ENCODE measurements at regions not wholly inside any gene's neighbourhood (a gene's known extent, or its start where the extent isn't known, plus 50 kb on each side); places are given as distances from the start of the nearest gene placed in this dataset.

DNA sequence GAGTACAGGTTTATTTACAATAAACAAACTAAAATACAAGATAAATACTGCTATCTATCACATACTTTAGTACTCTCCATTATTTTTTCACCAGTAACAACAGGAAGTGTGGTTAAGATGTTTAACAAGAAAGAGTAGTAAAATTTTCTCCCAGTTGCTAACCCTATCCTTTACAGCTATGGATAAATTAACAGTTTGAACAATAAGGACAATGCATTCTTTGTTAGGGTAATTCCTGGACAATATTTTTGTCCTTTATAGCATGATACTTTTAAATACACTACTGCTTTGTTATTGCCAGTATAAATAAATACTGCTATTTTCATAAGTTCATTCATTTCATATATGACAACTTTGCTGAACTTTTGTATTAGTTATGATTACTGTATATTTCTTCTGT is 630.2 kb upstream of the ATXN8OS start:
- CTCF ChIA-PET: no interaction called here
- Mint-ChIP-seq H3K36me3 (ENCODE audit: low read depth) (no peaks in the 10 kb centered on the region), H3K9me3 (ENCODE audit: insufficient read depth) (no peaks in the 10 kb centered on the region), H3K27ac (no peak overlapping the region), H3K4me1 (ENCODE audit: low read depth) (no peaks in the 10 kb centered on the region), H3K4me3 (no peak overlapping the region), H3K27me3 (ENCODE audit: low read depth) (no peaks in the 10 kb centered on the region)
- no peak for ATAC-seq
- DNase-seq: no peak
- POLR2A ChIA-PET: no interaction called here

DNA sequence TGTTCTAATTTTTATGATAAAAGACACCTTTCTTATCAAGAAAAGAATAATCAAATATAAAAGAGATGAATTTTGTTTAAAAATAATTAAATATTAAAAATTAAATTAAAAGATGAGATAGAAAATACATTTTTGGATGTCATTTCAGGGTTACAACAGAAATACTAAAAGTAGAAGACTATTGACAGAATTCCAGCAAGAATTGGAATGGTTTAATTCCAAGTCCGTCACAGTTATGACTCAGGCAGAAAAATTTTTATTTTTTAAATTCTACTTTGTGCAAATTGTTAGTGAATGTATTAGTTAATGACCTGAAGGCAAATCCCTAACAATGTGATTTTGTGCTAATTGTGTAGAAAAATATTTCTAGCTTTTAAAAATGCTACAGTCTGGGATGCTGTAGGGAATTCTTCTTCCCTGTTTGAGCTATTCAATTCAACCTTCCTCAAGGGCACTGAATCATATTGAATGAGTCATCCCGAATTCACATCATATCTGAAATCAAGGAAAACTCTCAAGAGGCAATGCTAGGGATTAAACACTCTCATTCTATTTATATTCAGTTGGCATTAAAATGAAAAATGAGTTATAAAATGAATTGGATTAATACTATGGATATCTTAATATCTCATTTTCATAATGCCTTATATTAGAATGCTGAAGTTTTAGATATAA is 633.5 kb upstream of the ATXN8OS start:
- Mint-ChIP-seq H3K27me3 (ENCODE audit: low read depth) (no peaks in the 10 kb centered on the region), H3K27ac (no peak overlapping the region), H3K4me1 (ENCODE audit: low read depth) (no peaks in the 10 kb centered on the region), H3K9me3 (ENCODE audit: insufficient read depth) (no peaks in the 10 kb centered on the region), H3K4me3 (no peak overlapping the region), H3K36me3 (ENCODE audit: low read depth) (no peaks in the 10 kb centered on the region)
- CTCF ChIA-PET: no interaction called here
- DNase-seq (no peak), ATAC-seq (no peak)
- POLR2A ChIA-PET: no interaction called here

DNA sequence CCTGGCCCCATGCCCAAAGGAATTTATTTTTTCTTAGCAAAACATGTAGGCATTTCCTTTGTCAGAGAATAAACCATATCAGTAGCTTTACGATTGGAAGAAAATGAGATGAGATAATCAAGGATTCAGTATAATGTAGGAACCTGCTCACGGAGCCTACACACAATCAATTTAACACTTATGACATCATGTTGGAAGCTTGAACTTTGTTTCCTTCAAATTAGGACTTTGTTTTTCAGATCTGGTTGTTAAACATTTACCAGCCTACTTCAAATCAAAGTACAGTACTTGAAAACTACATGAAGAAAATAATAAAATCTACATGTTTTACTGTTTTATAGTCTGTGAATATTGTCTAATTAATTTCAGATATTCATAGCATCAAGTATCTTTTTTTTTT is 639.0 kb upstream of the ATXN8OS start:
- ChIA-PET CTCF (no interaction called here), POLR2A (no interaction called here)

DNA sequence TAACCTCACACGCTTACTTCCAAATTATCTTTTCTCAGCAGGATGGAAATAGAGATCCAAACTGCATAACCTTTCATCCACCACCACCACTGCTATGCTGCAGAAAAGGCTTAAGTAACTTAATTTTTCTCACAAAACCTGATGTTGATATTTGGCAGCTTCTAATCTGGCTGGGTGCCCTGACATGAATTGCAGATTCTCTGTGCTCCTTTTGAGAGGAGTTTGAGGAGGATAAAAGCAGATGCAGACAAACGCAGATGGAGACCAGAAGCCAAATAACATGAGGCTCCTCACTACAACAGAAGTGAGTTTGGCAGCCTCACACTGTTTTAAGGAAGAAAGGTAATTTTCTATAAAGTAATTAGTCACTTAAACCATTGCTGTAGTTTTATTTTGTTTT is 646.2 kb upstream of the ATXN8OS start:
- ChIA-PET CTCF (no interaction called here), POLR2A (no interaction called here)
- H3K4me1 Mint-ChIP-seq (ENCODE audit: low read depth): no peaks in the 10 kb centered on the region
- no peaks in the 10 kb centered on the region for H3K36me3 Mint-ChIP-seq (ENCODE audit: low read depth)
- H3K9me3 Mint-ChIP-seq (ENCODE audit: insufficient read depth): peaks cover 22% of the 10 kb centered on the region
- H3K27ac Mint-ChIP-seq: no peak overlapping the region
- H3K27me3 Mint-ChIP-seq (ENCODE audit: low read depth): no peaks in the 10 kb centered on the region
- no peak overlapping the region for H3K4me3 Mint-ChIP-seq
- DNase-seq (no peak), ATAC-seq (no peak)

More for the DNA sequence above, 639.0 kb upstream of the ATXN8OS start:
- ATAC-seq (no peak), DNase-seq (no peak)
- Mint-ChIP-seq H3K27me3 (ENCODE audit: low read depth) (no peaks in the 10 kb centered on the region), H3K36me3 (ENCODE audit: low read depth) (no peaks in the 10 kb centered on the region), H3K4me3 (no peak overlapping the region), H3K9me3 (ENCODE audit: insufficient read depth) (peaks cover 18% of the 10 kb centered on the region), H3K4me1 (ENCODE audit: low read depth) (no peaks in the 10 kb centered on the region), H3K27ac (no peak overlapping the region)

DNA sequence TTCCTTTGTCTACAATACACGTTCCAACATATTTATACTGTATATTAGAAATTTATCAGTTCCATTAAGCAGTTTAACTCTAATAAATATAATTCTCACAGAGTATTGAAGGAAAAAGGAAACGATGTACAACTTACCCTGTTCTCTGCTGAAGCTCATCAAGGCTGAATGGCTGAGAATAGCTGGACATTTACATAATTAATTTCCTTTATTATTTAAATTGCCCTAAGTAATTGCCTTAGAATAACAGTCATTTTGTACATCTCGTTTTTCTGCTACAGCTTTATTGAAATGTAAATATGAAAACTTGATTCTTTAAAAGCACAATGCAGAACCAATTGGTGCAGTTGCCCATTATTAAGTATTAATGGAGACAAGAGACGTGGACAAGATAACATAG is 648.3 kb upstream of the ATXN8OS start:
- H3K9me3 Mint-ChIP-seq (ENCODE audit: insufficient read depth): peaks cover 11% of the 10 kb centered on the region
- H3K27ac Mint-ChIP-seq: no peak overlapping the region
- H3K27me3 Mint-ChIP-seq (ENCODE audit: low read depth): no peaks in the 10 kb centered on the region
- ChIA-PET CTCF (no interaction called here), POLR2A (no interaction called here)
- H3K4me3 Mint-ChIP-seq: no peak overlapping the region
- H3K36me3 Mint-ChIP-seq (ENCODE audit: low read depth): no peaks in the 10 kb centered on the region
- DNase-seq: no peak
- no peaks in the 10 kb centered on the region for H3K4me1 Mint-ChIP-seq (ENCODE audit: low read depth)
- no peak for ATAC-seq

DNA sequence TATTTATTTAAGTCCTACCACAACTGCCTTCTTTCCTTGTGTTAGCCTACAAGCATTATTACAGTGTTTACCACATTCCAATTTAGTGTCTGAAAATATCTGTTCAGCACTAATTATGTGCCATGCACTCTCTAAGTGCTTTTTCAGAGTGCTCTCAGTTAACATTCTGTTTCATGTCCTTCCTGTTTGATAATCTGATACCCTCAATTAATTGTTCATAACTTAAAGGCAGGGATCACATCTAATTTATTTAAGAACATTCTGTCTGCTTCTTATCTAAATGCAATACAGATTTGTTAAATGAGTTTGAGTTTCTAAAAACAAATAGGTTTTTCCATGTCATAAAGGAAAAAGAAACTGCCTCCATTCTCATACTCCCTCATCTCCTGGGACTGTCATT is 649.6 kb upstream of the ATXN8OS start:
- H3K9me3 Mint-ChIP-seq (ENCODE audit: insufficient read depth): peaks cover 11% of the 10 kb centered on the region
- ChIA-PET CTCF (no interaction called here), POLR2A (no interaction called here)
- H3K36me3 Mint-ChIP-seq (ENCODE audit: low read depth): no peaks in the 10 kb centered on the region
- H3K27me3 Mint-ChIP-seq (ENCODE audit: low read depth): no peaks in the 10 kb centered on the region
- no peak overlapping the region for H3K27ac Mint-ChIP-seq
- no peak overlapping the region for H3K4me3 Mint-ChIP-seq
- no peaks in the 10 kb centered on the region for H3K4me1 Mint-ChIP-seq (ENCODE audit: low read depth)
- DNase-seq (no peak), ATAC-seq (no peak)

DNA sequence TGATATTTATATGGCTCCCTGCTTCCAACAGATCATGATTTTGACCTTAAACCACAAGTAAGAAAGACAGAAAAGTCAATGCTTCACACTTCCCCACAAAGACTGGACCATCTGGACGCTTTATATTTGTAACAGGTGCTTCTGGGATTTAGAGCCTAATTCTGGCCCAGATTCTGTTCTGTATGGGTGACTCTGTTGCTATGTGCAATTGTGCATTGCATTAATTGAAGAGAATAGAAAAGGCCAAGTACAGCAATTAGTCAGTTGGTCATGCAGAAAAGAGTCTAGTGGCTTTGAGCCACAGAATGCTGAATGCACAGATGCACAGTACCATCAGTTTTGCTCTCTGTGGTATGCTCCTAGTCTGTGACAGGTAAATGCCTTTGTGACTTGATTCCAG is 657.4 kb upstream of the ATXN8OS start:
- Mint-ChIP-seq H3K9me3 (ENCODE audit: insufficient read depth) (peaks cover 13% of the 10 kb centered on the region), H3K27ac (no peak overlapping the region), H3K4me1 (ENCODE audit: low read depth) (no peaks in the 10 kb centered on the region), H3K36me3 (ENCODE audit: low read depth) (no peaks in the 10 kb centered on the region), H3K4me3 (no peak overlapping the region), H3K27me3 (ENCODE audit: low read depth) (no peaks in the 10 kb centered on the region)
- no peak for ATAC-seq
- DNase-seq: no peak
- POLR2A ChIA-PET: no interaction called here
- CTCF ChIA-PET: no interaction called here

DNA sequence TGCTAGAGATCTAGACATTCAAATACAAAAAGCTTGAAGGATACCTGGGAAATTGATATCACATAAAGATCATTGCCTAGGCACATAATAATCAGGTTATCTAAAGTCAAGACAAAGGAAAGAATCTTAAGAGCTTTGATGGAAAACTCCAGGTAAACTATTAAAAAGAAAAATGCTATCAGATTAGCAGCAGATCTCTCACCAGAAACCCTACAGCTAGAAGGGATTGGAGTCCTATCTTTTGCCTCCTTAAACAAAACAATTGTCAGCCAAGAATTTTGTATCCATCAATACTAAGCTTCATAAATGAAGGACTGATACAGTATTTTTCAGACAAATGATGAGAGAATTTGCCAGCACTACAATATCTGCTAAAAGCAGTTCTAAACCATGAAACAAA is 682.4 kb upstream of the ATXN8OS start:
- Mint-ChIP-seq H3K4me1 (ENCODE audit: low read depth) (no peaks in the 10 kb centered on the region), H3K4me3 (no peak overlapping the region), H3K36me3 (ENCODE audit: low read depth) (no peaks in the 10 kb centered on the region), H3K27me3 (ENCODE audit: low read depth) (no peaks in the 10 kb centered on the region), H3K9me3 (ENCODE audit: insufficient read depth) (peaks cover 60% of the 10 kb centered on the region), H3K27ac (no peak overlapping the region)
- no peak for DNase-seq
- POLR2A ChIA-PET: no interaction called here
- CTCF ChIA-PET: no interaction called here
- ATAC-seq: no peak

DNA sequence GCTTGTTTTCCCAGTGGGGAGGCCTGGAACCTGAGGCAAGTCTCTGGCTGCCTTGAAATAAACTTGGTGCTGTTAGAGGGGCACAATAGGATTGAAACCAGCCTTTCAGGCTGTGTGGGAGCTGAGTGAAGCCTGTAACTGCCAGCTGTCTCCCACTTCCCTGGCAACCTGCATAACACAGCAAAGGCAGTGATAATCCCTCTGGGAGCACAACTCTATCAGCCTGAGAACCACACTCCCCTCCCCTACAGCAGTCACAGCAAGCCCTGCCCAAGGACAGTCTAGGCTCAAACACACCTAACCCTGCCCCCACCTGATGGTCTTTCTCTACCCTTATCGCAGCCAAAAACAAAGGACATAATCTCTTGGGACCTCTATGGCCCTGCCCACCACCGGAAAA is 683.8 kb upstream of the ATXN8OS start:
- ATAC-seq: no peak
- no peaks in the 10 kb centered on the region for H3K36me3 Mint-ChIP-seq (ENCODE audit: low read depth)
- peaks cover 51% of the 10 kb centered on the region for H3K9me3 Mint-ChIP-seq (ENCODE audit: insufficient read depth)
- POLR2A ChIA-PET: no interaction called here
- H3K27me3 Mint-ChIP-seq (ENCODE audit: low read depth): no peaks in the 10 kb centered on the region
- DNase-seq: no peak
- H3K27ac Mint-ChIP-seq: no peak overlapping the region
- no peak overlapping the region for H3K4me3 Mint-ChIP-seq
- H3K4me1 Mint-ChIP-seq (ENCODE audit: low read depth): no peaks in the 10 kb centered on the region
- CTCF ChIA-PET: no interaction called here

DNA sequence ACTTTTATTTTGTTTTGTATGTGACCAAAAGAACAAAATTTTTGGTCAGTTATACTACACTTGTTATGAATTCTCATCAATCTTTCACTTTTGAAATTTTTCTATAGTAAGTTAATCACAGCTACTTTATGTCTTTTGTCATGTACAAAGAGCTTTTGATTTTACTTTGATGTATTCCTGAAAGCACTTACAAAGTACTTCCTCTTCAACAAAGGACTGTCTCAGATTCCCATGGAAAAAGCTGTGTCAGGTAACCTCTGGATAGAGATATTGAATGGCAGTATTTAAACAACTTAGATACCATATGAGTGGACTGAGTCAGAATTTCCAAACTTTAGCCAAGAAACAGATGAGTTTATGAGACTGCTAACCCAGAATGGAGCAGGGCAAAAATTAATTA is 689.3 kb upstream of the ATXN8OS start:
- DNase-seq: no peak
- no peak overlapping the region for H3K4me3 Mint-ChIP-seq
- POLR2A ChIA-PET: no interaction called here
- peaks cover 26% of the 10 kb centered on the region for H3K9me3 Mint-ChIP-seq (ENCODE audit: insufficient read depth)
- H3K27me3 Mint-ChIP-seq (ENCODE audit: low read depth): no peaks in the 10 kb centered on the region
- CTCF ChIA-PET: no interaction called here
- H3K36me3 Mint-ChIP-seq (ENCODE audit: low read depth): no peaks in the 10 kb centered on the region
- H3K4me1 Mint-ChIP-seq (ENCODE audit: low read depth): no peaks in the 10 kb centered on the region
- no peak for ATAC-seq
- no peak overlapping the region for H3K27ac Mint-ChIP-seq

DNA sequence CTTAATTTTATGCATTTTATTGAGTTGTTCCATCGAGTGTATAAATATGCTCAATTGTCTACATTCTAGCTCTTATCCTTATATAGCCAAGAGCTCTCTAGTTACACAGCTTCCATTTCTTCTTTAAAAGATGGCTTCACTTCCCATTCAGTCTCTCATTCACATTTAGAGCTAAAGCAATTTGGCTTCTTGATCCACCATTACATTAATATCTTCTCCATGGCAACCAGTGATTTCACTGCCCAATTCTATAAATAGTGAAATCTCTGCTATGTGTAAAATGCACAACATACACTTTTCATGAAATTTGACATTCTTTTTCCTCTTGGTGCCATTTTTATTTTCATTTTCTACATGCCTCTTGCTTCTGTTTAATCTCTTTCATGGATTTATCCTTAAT is 696.9 kb upstream of the ATXN8OS start:
- no peaks in the 10 kb centered on the region for H3K4me1 Mint-ChIP-seq (ENCODE audit: low read depth)
- peaks cover 16% of the 10 kb centered on the region for H3K9me3 Mint-ChIP-seq (ENCODE audit: insufficient read depth)
- H3K4me3 Mint-ChIP-seq: no peak overlapping the region
- ChIA-PET POLR2A (no interaction called here), CTCF (no interaction called here)
- no peaks in the 10 kb centered on the region for H3K27me3 Mint-ChIP-seq (ENCODE audit: low read depth)
- no peak overlapping the region for H3K27ac Mint-ChIP-seq
- ATAC-seq (no peak), DNase-seq (no peak)
- no peaks in the 10 kb centered on the region for H3K36me3 Mint-ChIP-seq (ENCODE audit: low read depth)

DNA sequence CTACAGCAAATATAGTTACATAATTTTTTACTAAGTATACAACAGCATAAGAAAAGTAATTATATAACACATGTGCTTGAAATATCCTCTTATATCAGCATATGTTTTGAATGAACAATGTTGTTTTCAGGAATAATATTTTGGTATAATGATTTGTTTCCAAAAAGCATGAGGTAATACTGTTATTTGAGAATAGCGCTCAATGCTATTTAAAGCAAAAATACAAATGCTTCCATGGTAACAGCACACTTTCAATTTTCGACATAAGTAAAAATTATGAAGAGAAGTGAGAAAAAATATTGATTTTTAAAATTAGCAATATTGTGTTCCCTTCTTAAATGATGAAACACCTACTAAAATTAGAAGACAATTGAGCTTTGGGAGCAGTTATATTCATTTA is 715.9 kb upstream of the ATXN8OS start:
- Mint-ChIP-seq H3K27ac (no peak overlapping the region), H3K4me1 (ENCODE audit: low read depth) (no peaks in the 10 kb centered on the region), H3K27me3 (ENCODE audit: low read depth) (no peaks in the 10 kb centered on the region), H3K9me3 (ENCODE audit: insufficient read depth) (peaks cover 11% of the 10 kb centered on the region), H3K4me3 (no peak overlapping the region), H3K36me3 (ENCODE audit: low read depth) (no peaks in the 10 kb centered on the region)
- no peak for DNase-seq
- ChIA-PET POLR2A (no interaction called here), CTCF (no interaction called here)
- no peak for ATAC-seq

DNA sequence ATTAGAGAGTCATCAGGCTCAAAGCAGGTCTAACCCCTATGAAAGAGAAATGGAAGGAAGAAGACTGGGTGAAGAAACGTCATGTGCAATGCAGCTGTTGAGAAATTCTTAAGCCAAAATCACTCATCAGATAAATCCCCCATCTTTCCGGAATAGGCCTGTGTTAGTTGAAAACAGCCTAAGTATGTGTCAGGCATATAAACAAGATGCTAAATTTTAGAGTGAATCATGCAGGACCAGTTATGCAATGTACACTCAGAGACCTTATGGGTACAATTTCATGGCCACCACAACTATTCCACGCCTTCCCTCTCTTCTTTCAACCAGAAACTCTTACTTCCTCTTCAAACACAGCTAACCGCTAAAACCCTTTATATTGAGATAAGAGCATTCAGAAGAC is 717.7 kb upstream of the ATXN8OS start:
- no peaks in the 10 kb centered on the region for H3K36me3 Mint-ChIP-seq (ENCODE audit: low read depth)
- no peaks in the 10 kb centered on the region for H3K27me3 Mint-ChIP-seq (ENCODE audit: low read depth)
- H3K9me3 Mint-ChIP-seq (ENCODE audit: insufficient read depth): peaks cover 19% of the 10 kb centered on the region
- POLR2A ChIA-PET: no interaction called here
- H3K27ac Mint-ChIP-seq: no peak overlapping the region
- no peaks in the 10 kb centered on the region for H3K4me1 Mint-ChIP-seq (ENCODE audit: low read depth)
- ATAC-seq: no peak
- no peak overlapping the region for H3K4me3 Mint-ChIP-seq
- no peak for DNase-seq
- CTCF ChIA-PET: no interaction called here
